Stimulated activated CD4-positive, alpha-beta T cell treated with anti-CD3 and anti-CD28 coated beads, Interleukin-15, amount 100 ng/mL, for 24 hours (primary cell): ENCODE measurements at regions not wholly inside any gene's neighbourhood (a gene's known extent, or its start where the extent isn't known, plus 50 kb on each side); places are given as distances from the start of the nearest gene placed in this dataset.

ENCODE experiments used
- DNase-seq: peaks from one replicate; pipeline ENCODE4 v3.0.0-alpha.2; 2020

DNA sequence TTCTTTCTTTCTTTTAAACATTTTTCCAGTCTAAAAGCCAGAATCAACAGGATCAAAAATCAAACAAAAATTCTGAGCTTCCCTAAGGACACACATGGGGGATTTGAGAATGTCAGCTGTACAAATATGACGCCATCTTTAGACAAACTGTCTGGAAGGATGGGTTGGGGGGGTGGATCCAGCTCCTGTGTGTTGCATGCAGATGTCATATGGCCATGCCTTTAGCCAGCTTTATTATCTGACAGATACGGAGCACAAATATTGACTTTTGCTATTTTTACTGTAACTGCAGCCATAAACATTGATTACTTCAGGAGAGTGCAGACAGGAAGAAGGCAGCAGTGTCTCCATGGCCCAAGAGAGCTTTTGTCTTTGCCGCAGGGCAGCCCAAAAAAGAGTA lies 279.4 kb upstream of the ELAC2 start:
- no peak for DNase-seq

GRCh38 chr17:13293421-13293820 lies 275.6 kb upstream of the ELAC2 start:
- no peak for DNase-seq

DNA sequence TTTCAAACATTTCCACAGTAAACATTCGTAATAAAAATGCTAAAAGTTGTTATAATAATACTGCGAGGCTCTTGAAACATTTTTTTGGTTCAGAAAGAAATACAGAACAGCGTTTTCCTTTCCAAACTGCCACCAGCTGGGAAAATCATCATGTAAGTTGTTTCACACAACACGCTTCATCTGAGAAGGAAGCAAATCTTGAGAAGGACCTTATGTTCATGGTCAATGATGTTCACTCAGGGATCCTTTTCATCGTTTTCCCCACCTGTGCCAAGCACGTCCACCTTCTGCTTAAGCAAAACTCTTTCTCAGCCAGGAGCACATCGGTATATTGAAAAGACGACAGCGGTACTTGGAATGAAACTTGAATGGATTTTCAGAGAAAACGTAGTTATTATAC lies 274.5 kb upstream of the ELAC2 start:
- no peak for DNase-seq

GRCh38 chr17:13288248-13288647 lies 270.4 kb upstream of the ELAC2 start:
- DNase-seq, result no peak

DNA sequence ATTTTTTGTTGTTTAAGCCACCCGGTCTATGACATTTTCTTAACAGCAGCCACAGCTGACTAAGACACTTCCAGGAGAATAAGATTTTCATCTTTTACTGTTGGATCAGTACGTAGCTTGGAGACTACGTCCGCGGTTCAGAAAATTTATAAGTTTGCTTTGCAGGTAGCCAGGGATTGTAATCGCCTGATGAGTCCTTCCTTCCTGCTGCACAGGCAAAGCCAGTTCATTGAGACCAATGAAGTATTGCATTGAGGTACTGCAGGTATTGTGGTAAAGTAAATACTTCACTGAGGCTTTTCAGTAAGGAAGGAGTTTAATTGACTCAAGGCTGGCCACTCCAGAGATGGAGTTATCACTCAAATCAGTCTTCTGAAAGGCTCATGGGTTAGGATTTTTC lies 269.4 kb upstream of the ELAC2 start:
- DNase-seq, result no peak

- no peak for DNase-seq
Observed at GRCh38 chr17:13283606-13284005, 265.8 kb upstream of the ELAC2 start.

DNA sequence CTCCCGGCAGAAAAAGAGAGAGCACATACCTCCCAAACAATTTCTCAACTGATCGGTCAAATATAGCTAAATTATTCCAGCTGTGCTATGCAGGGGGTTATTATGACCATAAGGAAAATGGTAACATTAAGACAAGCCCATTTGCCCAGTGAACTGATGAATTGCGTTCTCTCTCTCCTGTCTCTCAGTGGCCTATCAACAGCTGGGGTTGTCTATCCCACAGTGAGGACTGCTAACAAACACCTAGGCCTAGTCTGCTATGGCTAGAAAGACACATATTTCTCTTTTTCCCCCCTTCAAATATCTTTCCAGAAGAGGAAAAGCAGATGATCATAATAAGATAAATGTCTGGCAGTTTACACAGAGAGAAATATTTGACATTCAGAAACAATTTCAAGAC lies 263.8 kb upstream of the ELAC2 start:
- no peak for DNase-seq

- no peak for DNase-seq
Observed at GRCh38 chr17:13273806-13274205, 256.0 kb upstream of the ELAC2 start.

DNA sequence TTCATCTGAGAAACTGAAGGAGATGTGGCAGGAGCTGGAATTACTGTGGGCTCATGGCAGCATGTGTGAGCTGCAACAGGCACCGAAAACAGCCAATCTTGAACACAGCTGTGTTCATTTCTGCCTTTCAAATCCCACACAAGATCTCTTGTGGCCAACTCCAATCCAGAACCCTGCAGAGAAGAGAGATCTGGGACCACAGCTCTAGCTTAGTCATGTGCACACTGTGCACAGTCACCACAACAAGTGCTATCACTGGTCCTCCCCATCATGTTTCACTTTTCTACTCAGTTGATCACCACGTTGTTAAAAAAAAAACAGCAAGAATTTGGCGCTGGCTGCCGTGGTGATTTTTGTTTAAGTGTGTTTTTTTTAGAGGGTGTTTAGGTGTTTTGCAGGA lies 254.5 kb upstream of the ELAC2 start:
- DNase-seq, result no peak

DNA sequence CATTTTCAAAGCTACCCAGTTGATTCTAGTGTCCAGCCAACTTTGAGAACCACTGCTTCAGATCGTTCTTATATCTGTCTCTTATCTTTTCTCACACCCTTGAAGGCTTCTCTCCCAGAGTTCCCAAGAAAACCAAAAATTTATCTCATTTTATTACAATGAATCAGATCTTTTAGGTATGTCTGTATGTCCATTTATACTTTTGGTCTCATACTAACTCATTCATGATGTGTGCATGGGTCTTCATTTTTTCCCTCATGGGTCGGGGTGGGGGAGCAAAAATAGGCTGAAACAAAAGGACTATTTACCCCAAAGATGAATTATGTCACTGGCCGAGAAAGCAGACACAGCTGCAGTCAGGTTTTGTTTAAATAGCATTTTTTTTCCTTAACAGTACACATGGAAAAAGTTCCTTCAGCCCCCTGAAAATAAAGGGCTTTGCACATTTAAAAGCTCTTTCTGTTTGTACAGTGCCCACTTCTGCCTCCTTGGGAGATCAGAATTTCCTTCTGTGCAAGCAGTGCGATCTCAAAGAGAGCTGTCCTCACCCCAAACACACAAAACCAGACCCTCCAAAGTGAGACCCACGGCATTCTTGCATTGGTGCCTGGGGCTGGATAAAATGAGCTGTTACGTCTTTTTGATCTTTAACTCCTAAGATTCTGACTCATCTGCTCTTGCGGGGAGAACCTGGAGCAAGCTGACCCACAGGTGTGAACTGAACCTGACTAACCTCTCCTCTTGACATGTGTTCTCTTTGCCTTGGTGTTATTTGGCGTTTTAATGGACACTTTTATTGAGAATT lies 251.2 kb upstream of the ELAC2 start:
- no peak for DNase-seq

- DNase-seq, result no peak
Observed at GRCh38 chr17:13266606-13267005, 248.8 kb upstream of the ELAC2 start.

DNA sequence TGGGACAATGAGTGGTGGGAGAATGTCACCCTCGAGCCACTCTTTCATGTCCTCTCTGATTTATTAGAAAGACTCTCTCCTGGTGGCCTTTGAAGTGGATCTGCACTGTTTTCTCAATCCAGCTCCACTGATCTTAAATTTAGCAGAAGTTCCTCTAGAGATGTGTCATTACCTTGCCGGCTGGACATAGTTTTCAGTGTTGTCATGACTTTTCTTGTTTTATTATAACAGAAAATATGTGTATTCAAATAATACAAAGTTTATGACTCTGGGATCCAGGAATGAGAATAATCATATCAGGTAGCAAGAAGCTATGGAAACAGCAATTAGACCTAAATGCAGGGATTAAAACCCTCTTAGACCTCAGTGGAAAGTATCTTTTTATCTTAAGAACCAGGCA lies 247.5 kb upstream of the ELAC2 start:
- no peak for DNase-seq

GRCh38 chr17:13263746-13264145 lies 245.9 kb upstream of the ELAC2 start:
- DNase-seq, result no peak

DNA sequence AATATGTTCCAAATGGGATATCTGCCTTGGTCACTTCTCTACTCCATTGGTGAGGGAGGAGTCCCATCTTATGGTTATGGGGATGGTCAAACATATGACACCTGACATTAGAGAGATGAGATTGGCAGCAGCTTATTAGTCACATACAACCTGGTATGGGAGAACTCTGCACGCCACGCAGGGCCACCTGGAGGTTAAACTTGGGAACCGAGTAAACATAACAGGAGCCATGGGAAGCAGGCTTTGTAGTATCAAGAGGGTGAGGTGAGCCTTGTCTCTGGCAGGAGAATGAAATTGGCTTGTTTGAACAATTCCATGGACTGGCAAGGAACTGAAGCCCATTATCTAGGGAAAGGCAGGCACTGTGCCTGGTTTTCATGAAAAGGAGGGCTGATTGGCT lies 238.7 kb upstream of the ELAC2 start:
- DNase-seq, result no peak

- no peak for DNase-seq
Observed at GRCh38 chr17:13253733-13254410, 236.0 kb upstream of the ELAC2 start.

- DNase-seq, result no peak
Observed at GRCh38 chr17:13244513-13244912, 226.7 kb upstream of the ELAC2 start.

DNA sequence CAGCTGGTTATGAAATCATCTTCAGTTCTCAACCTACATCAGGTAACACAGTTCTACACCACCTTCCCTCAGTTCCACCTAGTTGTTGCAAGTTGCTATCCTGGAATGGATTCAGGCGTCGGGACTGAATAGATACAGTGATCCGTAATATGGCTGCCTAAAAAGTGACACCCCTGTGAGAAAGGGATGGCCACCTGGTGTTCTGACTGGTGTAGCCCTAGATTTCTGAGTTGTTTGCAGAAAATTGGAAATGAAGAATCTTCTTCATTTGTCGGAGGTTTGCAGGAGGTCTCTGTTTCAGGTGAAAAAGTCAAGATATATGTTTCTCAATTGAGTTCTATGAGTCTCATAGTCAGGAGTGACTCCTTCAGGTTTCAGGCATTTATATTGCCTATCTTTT lies 225.8 kb upstream of the ELAC2 start:
- DNase-seq, result no peak

GRCh38 chr17:13240851-13241250 lies 223.0 kb upstream of the ELAC2 start:
- no peak for DNase-seq

GRCh38 chr17:13230350-13231264 lies 212.8 kb upstream of the ELAC2 start:
- no peak for DNase-seq

DNA sequence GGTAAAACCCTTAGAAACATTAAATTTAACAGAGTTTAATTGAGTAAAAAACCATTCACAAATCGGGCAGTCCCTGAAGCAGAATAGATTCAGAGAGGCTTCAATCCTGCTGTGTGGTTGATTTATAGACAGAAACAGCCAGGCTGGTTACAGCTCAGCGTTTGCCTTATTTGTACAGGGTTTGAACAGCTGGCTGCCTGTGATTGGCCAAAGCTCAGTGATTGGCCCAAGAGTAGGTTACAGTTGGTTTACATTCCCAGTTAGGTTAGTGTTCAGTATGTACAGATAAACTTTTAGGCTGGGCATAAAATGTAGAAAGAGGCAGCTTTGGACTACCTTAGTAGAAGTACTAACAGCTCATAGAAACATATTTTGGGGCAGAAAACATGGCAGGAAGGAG lies 210.4 kb upstream of the ELAC2 start:
- DNase-seq, result no peak

DNA sequence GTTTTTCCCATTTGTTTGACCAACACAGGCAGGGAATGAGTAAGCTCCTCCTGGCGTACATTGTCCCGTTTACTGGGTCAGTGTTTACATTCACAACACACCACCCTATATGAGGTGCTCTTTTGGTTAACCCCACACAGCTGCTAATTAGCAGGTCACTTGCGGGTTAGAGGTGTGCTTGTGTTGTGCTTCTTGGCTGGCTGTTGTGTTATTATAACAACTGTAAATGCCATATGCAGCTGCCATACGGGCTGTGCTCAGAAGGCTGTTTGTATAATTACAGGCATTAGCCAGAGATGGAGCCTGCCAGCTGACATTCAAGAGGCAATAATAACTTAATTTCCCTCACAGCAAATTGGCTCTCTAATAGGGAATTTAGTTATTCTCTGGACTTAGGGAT lies 205.1 kb upstream of the ELAC2 start:
- DNase-seq, result no peak

GRCh38 chr17:13212860-13213259 lies 195.0 kb upstream of the ELAC2 start:
- DNase-seq, result no peak

- DNase-seq, result no peak
Observed at GRCh38 chr17:13209081-13209480, 191.3 kb upstream of the ELAC2 start.
